CD8-positive, alpha-beta memory T cell (primary cell): ENCODE measurements at regions not wholly inside any gene's neighbourhood (a gene's known extent, or its start where the extent isn't known, plus 50 kb on each side); places are given as distances from the start of the nearest gene placed in this dataset.
A peak's percentile ranks its signal among the peaks of the same experiment; 100 is the strongest.

Experiments
- CTCF ChIA-PET: fragments of 350-600 bp; sonication (Branson Sonifier 250); formaldehyde crosslinking; loops from one replicate; lab custom pipeline; 2021; ENCODE audit warnings: antibody characterized with exemption; lab: Charles Lee
- POLR2A ChIA-PET: fragments of 350-600 bp; sonication (Branson Sonifier 250); formaldehyde crosslinking; loops from one replicate; lab custom pipeline; 2021; ENCODE audit warnings: antibody characterized with exemption; lab: Charles Lee
- DNase-seq, 5 donors: peaks; one replicate each; pipeline versions ENCODE4 v3.0.0 to v3.0.0-alpha.2; 2020 to 2022; ENCODE audit warnings: mixed read lengths in 1 of 5
- H3K27ac ChIP-seq: one replicate; pipeline ENCODE4 v1.7.0; 2013; ENCODE audit warnings: low read depth, mild to moderate bottlenecking, low read length, moderate library complexity
- H3K27me3 ChIP-seq: 2 replicates; pipeline ENCODE4 v1.7.0; 2013; ENCODE audit warnings: low read length, mild to moderate bottlenecking; ENCODE audit not compliant: insufficient read depth, poor library complexity, severe bottlenecking
- H3K36me3 ChIP-seq: 2 replicates; pipeline ENCODE4 v1.7.0; 2013; ENCODE audit warnings: mild to moderate bottlenecking, low read length, moderate library complexity; ENCODE audit not compliant: insufficient read depth
- H3K4me1 ChIP-seq: 2 replicates; pipeline ENCODE4 v1.7.0; 2013; ENCODE audit warnings: mild to moderate bottlenecking, low read length, moderate library complexity; ENCODE audit not compliant: insufficient read depth
- H3K4me3 ChIP-seq: 2 replicates; pipeline ENCODE4 v1.7.0; 2013; ENCODE audit warnings: mild to moderate bottlenecking, low read length
- H3K9me3 ChIP-seq: 2 replicates; pipeline ENCODE4 v1.7.0; 2013; ENCODE audit warnings: mild to moderate bottlenecking, low read length
- H3K27ac Mint-ChIP-seq, 8 donors: one replicate each; pipeline ENCODE4 v1.8.0; 2020 to 2021; ENCODE audit warnings: mixed read lengths in 8 of 8, mild to moderate bottlenecking in 6 of 8, inconsistent platforms in 3 of 8, moderate library complexity in 3 of 8
- H3K27me3 Mint-ChIP-seq, 2 donors: one replicate each; pipeline ENCODE4 v1.8.0; 2020 to 2021; ENCODE audit warnings: mixed read lengths in 2 of 2, mild to moderate bottlenecking in 1 of 2, moderate library complexity in 1 of 2
- H3K36me3 Mint-ChIP-seq, 3 donors: one replicate each; pipeline ENCODE4 v1.8.0; 2020 to 2021; ENCODE audit warnings: mixed read lengths in 3 of 3, inconsistent platforms in 1 of 3, mild to moderate bottlenecking in 1 of 3
- H3K4me1 Mint-ChIP-seq, 3 donors: one replicate each; pipeline ENCODE4 v1.8.0; 2020 to 2021; ENCODE audit warnings: mixed read lengths in 3 of 3, inconsistent platforms in 1 of 3, mild to moderate bottlenecking in 1 of 3
- H3K4me3 Mint-ChIP-seq, 7 donors: one replicate each; pipeline ENCODE4 v1.8.0; 2020 to 2021; ENCODE audit warnings: mixed read lengths in 7 of 7, mild to moderate bottlenecking in 6 of 7, moderate library complexity in 4 of 7, inconsistent platforms in 2 of 7
- H3K9me3 Mint-ChIP-seq, 5 donors: one replicate each; pipeline ENCODE4 v1.8.0; 2020 to 2022; ENCODE audit warnings: mixed read lengths in 5 of 5, mild to moderate bottlenecking in 3 of 5, moderate library complexity in 2 of 5, inconsistent platforms in 1 of 5

DNA sequence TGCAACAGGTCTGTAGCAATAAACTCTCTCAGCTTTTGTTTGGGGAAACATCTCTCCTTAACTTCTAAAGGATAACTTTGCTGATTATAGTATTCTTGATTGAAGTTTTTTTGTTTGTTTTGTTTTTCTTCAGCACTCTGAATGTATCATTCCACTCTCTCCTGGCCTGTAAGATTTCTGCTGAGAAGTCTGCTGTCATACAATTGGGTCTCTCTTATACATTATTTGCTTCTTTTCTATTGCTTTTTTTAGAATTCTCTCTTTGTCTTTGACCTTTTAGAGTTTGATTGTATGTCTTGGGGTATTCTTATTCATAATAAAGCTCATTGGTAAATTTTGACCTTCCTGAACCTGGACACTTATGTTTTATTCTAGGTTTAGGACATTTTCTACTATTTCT is 386.3 kb downstream of the MRPL39 start:
- Histone ChIP-seq H3K9me3 (no peaks in the 10 kb centered on the region), H3K27ac (no peak overlapping the region), H3K4me3 (no peak overlapping the region), H3K4me1 (no peaks in the 10 kb centered on the region), H3K27me3 (no peaks in the 10 kb centered on the region), H3K36me3 (no peaks in the 10 kb centered on the region)
- peaks cover 0 to 4% (median 0%) of the 10 kb centered on the region in 3 donors for H3K4me1 Mint-ChIP-seq
- no peaks in the 10 kb centered on the region for H3K36me3 Mint-ChIP-seq
- ChIA-PET CTCF (no interaction called here), POLR2A (no interaction called here)
- peaks cover 11 to 16% (median 15%) of the 10 kb centered on the region in 5 donors for H3K9me3 Mint-ChIP-seq
- H3K4me3 Mint-ChIP-seq: no peak overlapping the region
- DNase-seq: no peak
- H3K27ac Mint-ChIP-seq: no peak overlapping the region
- no peaks in the 10 kb centered on the region for H3K27me3 Mint-ChIP-seq

DNA sequence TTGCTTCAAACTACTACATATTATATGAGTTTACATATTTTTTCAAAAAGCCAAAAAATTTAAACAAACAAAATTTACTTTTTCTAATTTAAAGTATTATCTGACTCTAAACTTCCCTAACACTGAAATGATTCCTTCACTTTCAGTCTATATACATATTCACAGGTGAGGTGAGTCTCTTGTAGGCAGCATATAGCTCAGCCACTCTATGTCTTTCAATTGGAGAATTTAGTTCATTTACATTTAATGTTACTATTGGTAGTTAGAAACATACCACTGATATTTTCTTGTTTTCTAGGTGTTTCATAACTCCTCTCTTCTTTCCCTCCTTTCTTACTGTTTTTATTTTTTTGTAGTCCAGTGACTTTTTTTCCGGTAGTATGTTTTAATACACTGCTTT is 387.1 kb downstream of the MRPL39 start:
- Mint-ChIP-seq H3K27me3 (no peaks in the 10 kb centered on the region), H3K4me1 (peaks cover 0 to 10% (median 0%) of the 10 kb centered on the region in 3 donors), H3K9me3 (peaks cover 11 to 16% (median 15%) of the 10 kb centered on the region in 5 donors), H3K36me3 (no peaks in the 10 kb centered on the region), H3K27ac (no peak overlapping the region), H3K4me3 (no peak overlapping the region)
- CTCF ChIA-PET: no interaction called here
- Histone ChIP-seq H3K27me3 (no peaks in the 10 kb centered on the region), H3K36me3 (no peaks in the 10 kb centered on the region), H3K27ac (no peak overlapping the region), H3K9me3 (no peaks in the 10 kb centered on the region), H3K4me3 (no peak overlapping the region), H3K4me1 (no peaks in the 10 kb centered on the region)
- DNase-seq: no peak
- POLR2A ChIA-PET: no interaction called here

- Mint-ChIP-seq H3K9me3 (peaks cover 0 to 11% (median 6%) of the 10 kb centered on the region in 5 donors), H3K4me3 (no peak overlapping the region), H3K36me3 (no peaks in the 10 kb centered on the region), H3K4me1 (peaks cover 0 to 10% (median 0%) of the 10 kb centered on the region in 3 donors), H3K27me3 (no peaks in the 10 kb centered on the region), H3K27ac (peak overlapping the region in 1 of 8 donors; percentile 47)
- ChIA-PET CTCF (no interaction called here), POLR2A (no interaction called here)
- no peaks in the 10 kb centered on the region for H3K27me3 ChIP-seq
- H3K27ac ChIP-seq: no peak overlapping the region
- no peak for DNase-seq
- no peaks in the 10 kb centered on the region for H3K36me3 ChIP-seq
- H3K4me3 ChIP-seq: no peak overlapping the region
- H3K9me3 ChIP-seq: no peaks in the 10 kb centered on the region
- no peaks in the 10 kb centered on the region for H3K4me1 ChIP-seq
Observed at GRCh38 chr21:25215698-25216384, 391.4 kb downstream of the MRPL39 start.

DNA sequence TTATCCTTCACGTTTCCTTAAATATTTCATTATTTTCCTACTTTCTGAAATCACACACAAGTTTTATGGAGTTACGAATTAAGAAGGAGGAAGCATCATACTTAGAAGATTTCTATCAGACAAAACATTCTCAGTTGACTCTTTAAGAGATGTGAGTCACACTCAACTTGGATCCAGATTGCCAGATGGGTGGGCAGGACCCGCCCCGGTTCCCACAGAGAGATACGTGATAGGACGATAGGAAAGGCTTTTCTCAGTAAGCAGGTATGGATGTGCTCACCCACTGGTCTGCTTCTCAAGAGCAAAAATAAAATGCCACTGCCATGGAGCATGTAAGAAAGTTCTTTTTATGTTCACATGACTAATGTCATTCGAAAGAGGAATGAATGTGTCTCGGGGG is 392.6 kb downstream of the MRPL39 start:
- H3K36me3 Mint-ChIP-seq: no peaks in the 10 kb centered on the region
- H3K27me3 ChIP-seq: no peaks in the 10 kb centered on the region
- ChIA-PET POLR2A (no interaction called here), CTCF (no interaction called here)
- H3K4me3 ChIP-seq: no peak overlapping the region
- no peaks in the 10 kb centered on the region for H3K4me1 ChIP-seq
- H3K27me3 Mint-ChIP-seq: no peaks in the 10 kb centered on the region
- peaks cover 0 to 10% (median 0%) of the 10 kb centered on the region in 3 donors for H3K4me1 Mint-ChIP-seq
- peaks cover 0 to 9% (median 3%) of the 10 kb centered on the region in 5 donors for H3K9me3 Mint-ChIP-seq
- H3K4me3 Mint-ChIP-seq: no peak overlapping the region
- H3K27ac ChIP-seq: no peak overlapping the region
- H3K36me3 ChIP-seq: no peaks in the 10 kb centered on the region
- H3K9me3 ChIP-seq: no peaks in the 10 kb centered on the region
- H3K27ac Mint-ChIP-seq: no peak overlapping the region
- no peak for DNase-seq

GRCh38 chr21:25199944-25200343 is 407.3 kb downstream of the MRPL39 start:
- POLR2A ChIA-PET: no interaction called here
- H3K36me3 ChIP-seq: no peaks in the 10 kb centered on the region
- H3K9me3 ChIP-seq: no peaks in the 10 kb centered on the region
- H3K4me1 ChIP-seq: no peaks in the 10 kb centered on the region
- no peaks in the 10 kb centered on the region for H3K36me3 Mint-ChIP-seq
- H3K27me3 Mint-ChIP-seq: no peaks in the 10 kb centered on the region
- H3K27me3 ChIP-seq: no peaks in the 10 kb centered on the region
- H3K4me3 ChIP-seq: no peak overlapping the region
- H3K4me3 Mint-ChIP-seq: no peak overlapping the region
- no peaks in the 10 kb centered on the region for H3K4me1 Mint-ChIP-seq
- H3K27ac ChIP-seq: no peak overlapping the region
- no peak for DNase-seq
- H3K27ac Mint-ChIP-seq: no peak overlapping the region
- CTCF ChIA-PET: no interaction called here
- peaks cover 0 to 3% (median 2%) of the 10 kb centered on the region in 5 donors for H3K9me3 Mint-ChIP-seq

DNA sequence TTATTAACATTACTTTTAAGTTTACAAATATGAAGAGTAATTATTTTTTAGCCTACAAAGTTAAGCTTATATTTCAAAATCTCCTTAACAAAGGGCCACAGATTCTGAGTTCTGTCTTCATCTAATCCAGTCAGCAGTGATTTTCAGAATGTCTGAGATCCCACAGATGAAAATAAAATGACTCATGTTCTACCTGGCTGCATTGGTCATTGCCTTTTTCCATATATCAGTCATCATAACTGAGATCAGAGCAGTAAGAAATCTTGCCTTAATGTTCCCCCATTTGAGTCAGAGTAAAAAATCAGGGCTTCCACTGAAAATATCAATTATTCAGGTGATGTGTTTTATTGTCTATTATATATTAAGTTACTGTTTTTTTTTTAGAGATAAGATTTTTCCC is 416.1 kb downstream of the MRPL39 start:
- Mint-ChIP-seq H3K4me3 (no peak overlapping the region), H3K9me3 (peaks cover 0 to 2% (median 2%) of the 10 kb centered on the region in 5 donors), H3K4me1 (no peaks in the 10 kb centered on the region), H3K36me3 (no peaks in the 10 kb centered on the region), H3K27ac (no peak overlapping the region), H3K27me3 (no peaks in the 10 kb centered on the region)
- Histone ChIP-seq H3K36me3 (no peaks in the 10 kb centered on the region), H3K27ac (no peak overlapping the region), H3K27me3 (no peaks in the 10 kb centered on the region), H3K4me3 (no peak overlapping the region), H3K9me3 (no peaks in the 10 kb centered on the region), H3K4me1 (no peaks in the 10 kb centered on the region)
- ChIA-PET POLR2A (no interaction called here), CTCF (no interaction called here)
- no peak for DNase-seq

DNA sequence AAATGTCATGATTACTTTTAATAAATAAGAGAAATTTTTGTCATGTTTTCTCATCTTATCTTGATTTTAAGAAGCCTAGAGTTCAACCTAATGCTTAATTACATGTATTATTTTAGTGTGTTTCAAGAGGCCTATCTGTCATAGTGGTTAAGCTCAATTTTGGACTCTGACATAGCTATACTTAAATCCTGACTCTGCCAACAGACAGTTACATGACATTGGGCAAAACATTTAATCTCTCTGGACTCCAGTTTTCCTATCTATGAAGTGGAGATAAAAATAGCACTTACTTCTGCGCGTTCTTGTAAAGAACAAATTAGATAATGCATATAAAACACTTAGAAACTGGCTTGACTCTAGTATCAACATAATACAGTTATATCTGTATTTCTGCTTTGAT is 417.8 kb downstream of the MRPL39 start:
- Mint-ChIP-seq H3K36me3 (no peaks in the 10 kb centered on the region), H3K27me3 (no peaks in the 10 kb centered on the region), H3K27ac (no peak overlapping the region), H3K4me3 (no peak overlapping the region), H3K9me3 (no peaks in the 10 kb centered on the region), H3K4me1 (no peaks in the 10 kb centered on the region)
- Histone ChIP-seq H3K27ac (no peak overlapping the region), H3K27me3 (no peaks in the 10 kb centered on the region), H3K9me3 (no peaks in the 10 kb centered on the region), H3K4me1 (no peaks in the 10 kb centered on the region), H3K36me3 (no peaks in the 10 kb centered on the region), H3K4me3 (no peak overlapping the region)
- POLR2A ChIA-PET: no interaction called here
- CTCF ChIA-PET: no interaction called here
- DNase-seq: no peak

DNA sequence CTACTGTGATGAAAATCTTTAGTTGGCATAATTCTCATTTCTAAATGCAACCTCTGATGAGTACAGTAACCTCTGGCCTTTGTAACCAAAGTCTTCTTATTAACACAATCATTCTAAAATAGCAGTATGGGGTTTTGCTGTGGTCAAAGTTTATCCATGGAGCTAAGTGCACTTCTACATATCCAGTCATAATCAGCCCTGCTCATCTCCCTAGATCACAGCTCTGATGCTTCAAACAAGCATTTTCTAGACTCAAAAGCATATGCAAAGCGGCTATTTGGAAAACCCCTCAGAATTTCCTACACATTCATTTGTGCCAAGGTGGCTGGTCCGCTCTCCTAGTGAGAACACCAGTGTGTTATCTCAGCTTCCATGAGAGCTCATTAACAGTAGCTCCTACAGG is 418.6 kb downstream of the MRPL39 start:
- H3K36me3 ChIP-seq: no peaks in the 10 kb centered on the region
- H3K4me3 Mint-ChIP-seq: no peak overlapping the region
- no peaks in the 10 kb centered on the region for H3K27me3 Mint-ChIP-seq
- no peak overlapping the region for H3K4me3 ChIP-seq
- H3K9me3 ChIP-seq: no peaks in the 10 kb centered on the region
- H3K27ac Mint-ChIP-seq: no peak overlapping the region
- ChIA-PET POLR2A (no interaction called here), CTCF (no interaction called here)
- DNase-seq: no peak
- no peaks in the 10 kb centered on the region for H3K4me1 Mint-ChIP-seq
- no peak overlapping the region for H3K27ac ChIP-seq
- H3K4me1 ChIP-seq: no peaks in the 10 kb centered on the region
- H3K27me3 ChIP-seq: no peaks in the 10 kb centered on the region
- no peaks in the 10 kb centered on the region for H3K9me3 Mint-ChIP-seq
- no peaks in the 10 kb centered on the region for H3K36me3 Mint-ChIP-seq
